A549 (cell line): ENCODE measurements at regions not wholly inside any gene's neighbourhood (a gene's known extent, or its start where the extent isn't known, plus 50 kb on each side); places are given as distances from the start of the nearest gene placed in this dataset.

Experiments used
- ATAC-seq, 2 experiments: fragments of 200-7000 bp in 1 of 2; fragments of >200 bp in 1 of 2; cut with Nextera tagmentation in 1 of 2; cut with Tn5 transposase in 1 of 2; 3 replicates each; pipeline versions ENCODE4 v1.8.0 to v1.9.1; 2018 to 2020; ENCODE audit warnings: mild to moderate bottlenecking in 1 of 2, moderate library complexity in 1 of 2
- CTCF ChIA-PET: fragments of 300-600 bp; sonication (Branson Sonifier 250); formaldehyde crosslinking; extraction: SDS; loops from one replicate; lab custom pipeline; 2021; ENCODE audit warnings: antibody characterized with exemption, inconsistent platforms; lab: Yijun Ruan, JAX
- POLR2A ChIA-PET: fragments of 350-600 bp; formaldehyde crosslinking; extraction: SDS; loops from one replicate; lab custom pipeline; 2021; ENCODE audit warnings: antibody characterized with exemption, inconsistent platforms; lab: Yijun Ruan, JAX
- DNase-seq, 2 experiments: peaks; one replicate each; pipeline versions ENCODE4 v3.0.0 to v3.0.0-alpha.2; 2011 to 2016; ENCODE audit warnings: low read depth in 1 of 2, low spot score in 1 of 2
- FAIRE-seq: peaks from 2 replicates; lab custom pipeline; 2011; peaks lifted over from hg19 to GRCh38; lab: Jason Lieb, UNC
- H3K27ac ChIP-seq, 2 experiments: fragments of >200 bp; sonication (Bioruptor Twin); formaldehyde crosslinking; 3 replicates each; pipeline ENCODE4 v1.5.1; 2016 to 2017
- H3K4me1 ChIP-seq: fragments of >200 bp; sonication (Bioruptor Twin); formaldehyde crosslinking; 3 replicates; pipeline ENCODE4 v1.6.1; 2016
- H3K4me2 ChIP-seq: fragments of >200 bp; sonication (Bioruptor Twin); formaldehyde crosslinking; 3 replicates; pipeline ENCODE4 v1.6.1; 2016
- H3K4me3 ChIP-seq: fragments of >200 bp; sonication (Bioruptor Twin); formaldehyde crosslinking; 3 replicates; pipeline ENCODE4 v1.5.1; 2016
- H3K9me3 ChIP-seq: fragments of >200 bp; sonication (Bioruptor Twin); formaldehyde crosslinking; 3 replicates; pipeline ENCODE4 v1.6.1; 2016
- CHD4 ChIP-seq: fragments of 200-600 bp; sonication (generic); IDR thresholded peaks from 2 replicates; pipeline ENCODE4 v1.6.1; 2016; ENCODE audit warnings: antibody characterized with exemption, mild to moderate bottlenecking, borderline replicate concordance
- CTCF ChIP-seq: fragments of >200 bp; sonication (Bioruptor Twin); formaldehyde crosslinking; IDR thresholded peaks from 3 replicates; pipeline ENCODE4 v1.5.1; 2016
- GATA3 ChIP-seq: IDR thresholded peaks from 2 replicates; pipeline ENCODE4 v1.6.1; 2012; ENCODE audit warnings: borderline replicate concordance
- HES2 ChIP-seq: fragments of >200 bp; sonication (Bioruptor Twin); formaldehyde crosslinking; IDR thresholded peaks from 2 replicates; pipeline ENCODE4 v1.6.1; 2016
- MAX ChIP-seq: IDR thresholded peaks from 2 replicates; pipeline ENCODE4 v1.6.1; 2012
- NPAS2 ChIP-seq: fragments of 250-450 bp; sonication (Bioruptor Pico); IDR thresholded peaks from 2 replicates; pipeline ENCODE4 v1.8.0; 2022; ENCODE audit warnings: mild to moderate bottlenecking, moderate library complexity, borderline replicate concordance
- NR3C1 ChIP-seq: fragments of >200 bp; sonication (Bioruptor Twin); formaldehyde crosslinking; IDR thresholded peaks from 3 replicates; pipeline ENCODE4 v1.6.1; 2017
- REST ChIP-seq: fragments of 200-600 bp; sonication (generic); IDR thresholded peaks from 2 replicates; pipeline ENCODE4 v1.6.1; 2016; ENCODE audit warnings: antibody characterized with exemption, mild to moderate bottlenecking, moderate library complexity
- SMC3 ChIP-seq: fragments of >200 bp; sonication (Bioruptor Twin); formaldehyde crosslinking; IDR thresholded peaks from 3 replicates; pipeline ENCODE4 v1.6.1; 2018; ENCODE audit warnings: inconsistent platforms
- TFCP2L1 ChIP-seq: fragments of 250-450 bp; sonication (Bioruptor Pico); IDR thresholded peaks from 2 replicates; pipeline ENCODE4 v1.5.0; 2021; ENCODE audit warnings: mild to moderate bottlenecking
- TP53 ChIP-seq: fragments of 250-450 bp; sonication (Bioruptor Pico); IDR thresholded peaks from 2 replicates; pipeline ENCODE4 v1.5.0; 2021; ENCODE audit warnings: mild to moderate bottlenecking, moderate library complexity
- USF2 ChIP-seq: fragments of 450-650 bp; IDR thresholded peaks from 2 replicates; pipeline ENCODE4 v1.6.1; 2014; ENCODE audit warnings: antibody characterized with exemption
- ZFP36 ChIP-seq: fragments of 450-650 bp; IDR thresholded peaks from 2 replicates; pipeline ENCODE4 v1.6.1; 2014; ENCODE audit warnings: borderline replicate concordance; ENCODE audit not compliant: partially characterized antibody
- WGBS: methylation state at CpG from one replicate; pipeline ENCODE4 v1.1.6; 2017; ENCODE audit errors: missing lambda C conversion rate; 5-methylcytosine and 5-hydroxymethylcytosine counted together

- DNase-seq: no peak
- Histone ChIP-seq H3K9me3 (no peaks in the 10 kb centered on the region), H3K4me2 (no peak overlapping the region), H3K4me3 (no peak overlapping the region), H3K4me1 (no peaks in the 10 kb centered on the region), H3K27ac (no peak overlapping the region)
- TF ChIP-seq SMC3 (no peak), CTCF (no peak), NR3C1 (no peak), USF2 (no peak), REST (no peak), ZFP36 (no peak)
- ATAC-seq: no peak
- no peak for FAIRE-seq
- ChIA-PET CTCF (no interaction called here), POLR2A (no interaction called here)
- 21% methylated on average over 2 of the region's 2 CpGs for WGBS
Measured at GRCh38 chr4:97013711-97014110, 1129.6 kb downstream of the STPG2 start.

GRCh38 chr4:97015301-97015700 lies 1128.0 kb downstream of the STPG2 start:
- POLR2A ChIA-PET: no interaction called here
- TF ChIP-seq TP53 (CRISPR knock-in tag) (no peak), GATA3 (no peak), TFCP2L1 (CRISPR knock-in tag) (no peak)
- TF ChIP-seq, all 56 proteins: peak for 0
- Histone ChIP-seq H3K4me1 (no peaks in the 10 kb centered on the region), H3K27ac (no peak overlapping the region), H3K9me3 (no peaks in the 10 kb centered on the region), H3K4me2 (no peak overlapping the region), H3K4me3 (no peak overlapping the region)
- 11% methylated on average over 1 of the region's 1 CpG for WGBS
- FAIRE-seq (no peak), ATAC-seq (no peak), DNase-seq (no peak)
- CTCF ChIA-PET: no interaction called here

- FAIRE-seq (no peak), ATAC-seq (no peak), DNase-seq (no peak)
- no peaks in the 10 kb centered on the region for H3K9me3 ChIP-seq
- no peaks in the 10 kb centered on the region for H3K4me1 ChIP-seq
- 13% methylated on average over 5 of the region's 5 CpGs for WGBS
- CTCF ChIA-PET: no interaction called here
- no peak overlapping the region for H3K27ac ChIP-seq
- H3K4me2 ChIP-seq: no peak overlapping the region
- TF ChIP-seq MAX (no peak), NPAS2 (no peak), CHD4 (no peak), HES2 (no peak), NR3C1 (no peak), REST (no peak)
- POLR2A ChIA-PET: no interaction called here
- no peak overlapping the region for H3K4me3 ChIP-seq
Measured at GRCh38 chr4:97016186-97016907, 1126.9 kb downstream of the STPG2 start.
